CD8-positive, alpha-beta memory T cell (primary cell): ENCODE measurements at regions not wholly inside any gene's neighbourhood (a gene's known extent, or its start where the extent isn't known, plus 50 kb on each side); places are given as distances from the start of the nearest gene placed in this dataset.
"Not testable (repeated sequence)": the region's sequence is repeated elsewhere in the genome, so short reads cannot be mapped to it uniquely, and the experiment has no call there.

ENCODE experiments used
- CTCF ChIA-PET: fragments of 350-600 bp; sonication (Branson Sonifier 250); formaldehyde crosslinking; loops from one replicate; lab custom pipeline; 2021; ENCODE audit warnings: antibody characterized with exemption; lab: Charles Lee
- POLR2A ChIA-PET: fragments of 350-600 bp; sonication (Branson Sonifier 250); formaldehyde crosslinking; loops from one replicate; lab custom pipeline; 2021; ENCODE audit warnings: antibody characterized with exemption; lab: Charles Lee
- DNase-seq, 5 donors: peaks; one replicate each; pipeline versions ENCODE4 v3.0.0 to v3.0.0-alpha.2; 2020 to 2022; ENCODE audit warnings: mixed read lengths in 1 of 5
- H3K27ac ChIP-seq: one replicate; pipeline ENCODE4 v1.7.0; 2013; ENCODE audit warnings: low read depth, mild to moderate bottlenecking, low read length, moderate library complexity
- H3K27me3 ChIP-seq: 2 replicates; pipeline ENCODE4 v1.7.0; 2013; ENCODE audit warnings: low read length, mild to moderate bottlenecking; ENCODE audit not compliant: insufficient read depth, poor library complexity, severe bottlenecking
- H3K36me3 ChIP-seq: 2 replicates; pipeline ENCODE4 v1.7.0; 2013; ENCODE audit warnings: mild to moderate bottlenecking, low read length, moderate library complexity; ENCODE audit not compliant: insufficient read depth
- H3K4me1 ChIP-seq: 2 replicates; pipeline ENCODE4 v1.7.0; 2013; ENCODE audit warnings: mild to moderate bottlenecking, low read length, moderate library complexity; ENCODE audit not compliant: insufficient read depth
- H3K4me3 ChIP-seq: 2 replicates; pipeline ENCODE4 v1.7.0; 2013; ENCODE audit warnings: mild to moderate bottlenecking, low read length
- H3K9me3 ChIP-seq: 2 replicates; pipeline ENCODE4 v1.7.0; 2013; ENCODE audit warnings: mild to moderate bottlenecking, low read length
- H3K27ac Mint-ChIP-seq, 8 donors: one replicate each; pipeline ENCODE4 v1.8.0; 2020 to 2021; ENCODE audit warnings: mixed read lengths in 8 of 8, mild to moderate bottlenecking in 6 of 8, inconsistent platforms in 3 of 8, moderate library complexity in 3 of 8
- H3K27me3 Mint-ChIP-seq, 2 donors: one replicate each; pipeline ENCODE4 v1.8.0; 2020 to 2021; ENCODE audit warnings: mixed read lengths in 2 of 2, mild to moderate bottlenecking in 1 of 2, moderate library complexity in 1 of 2
- H3K36me3 Mint-ChIP-seq, 3 donors: one replicate each; pipeline ENCODE4 v1.8.0; 2020 to 2021; ENCODE audit warnings: mixed read lengths in 3 of 3, inconsistent platforms in 1 of 3, mild to moderate bottlenecking in 1 of 3
- H3K4me1 Mint-ChIP-seq, 3 donors: one replicate each; pipeline ENCODE4 v1.8.0; 2020 to 2021; ENCODE audit warnings: mixed read lengths in 3 of 3, inconsistent platforms in 1 of 3, mild to moderate bottlenecking in 1 of 3
- H3K4me3 Mint-ChIP-seq, 7 donors: one replicate each; pipeline ENCODE4 v1.8.0; 2020 to 2021; ENCODE audit warnings: mixed read lengths in 7 of 7, mild to moderate bottlenecking in 6 of 7, moderate library complexity in 4 of 7, inconsistent platforms in 2 of 7
- H3K9me3 Mint-ChIP-seq, 5 donors: one replicate each; pipeline ENCODE4 v1.8.0; 2020 to 2022; ENCODE audit warnings: mixed read lengths in 5 of 5, mild to moderate bottlenecking in 3 of 5, moderate library complexity in 2 of 5, inconsistent platforms in 1 of 5

GRCh38 chrY:7371026-7371425 is 459.5 kb upstream of the AMELY start:
- H3K27ac ChIP-seq, H3K4me1 Mint-ChIP-seq, H3K36me3 ChIP-seq, H3K27me3 ChIP-seq, H3K27me3 Mint-ChIP-seq, POLR2A ChIA-PET, H3K9me3 Mint-ChIP-seq, DNase-seq, H3K4me3 Mint-ChIP-seq, H3K27ac Mint-ChIP-seq, CTCF ChIA-PET, H3K4me3 ChIP-seq, H3K4me1 ChIP-seq, H3K9me3 ChIP-seq: not testable (repeated sequence)
- H3K36me3 Mint-ChIP-seq, result peaks cover 0 to 70% (median 0%) of the 10 kb centered on the region in 3 donors

- Mint-ChIP-seq H3K36me3 (peaks cover 0 to 88% (median 0%) of the 10 kb centered on the region in 3 donors), H3K4me3 (no peak overlapping the region), H3K9me3 (no peaks in the 10 kb centered on the region), H3K4me1 (peaks cover 0 to 19% (median 0%) of the 10 kb centered on the region in 3 donors), H3K27me3 (no peaks in the 10 kb centered on the region), H3K27ac (no peak overlapping the region)
- no peaks in the 10 kb centered on the region for H3K27me3 ChIP-seq
- H3K9me3 ChIP-seq, result no peaks in the 10 kb centered on the region
- H3K27ac ChIP-seq, result no peak overlapping the region
- H3K36me3 ChIP-seq, result peaks cover 5% of the 10 kb centered on the region
- H3K4me1 ChIP-seq, result no peaks in the 10 kb centered on the region
- no peak for DNase-seq
- ChIA-PET POLR2A (no interaction called here), CTCF (no interaction called here)
- H3K4me3 ChIP-seq, result no peak overlapping the region
These were observed 448.0 kb upstream of the AMELY start for GRCh38 chrY:7359520-7359919.

GRCh38 chrY:7358103-7358752 is 446.7 kb upstream of the AMELY start:
- Mint-ChIP-seq H3K4me3 (no peak overlapping the region), H3K4me1 (peaks cover 0 to 22% (median 0%) of the 10 kb centered on the region in 3 donors), H3K36me3 (peaks cover 0 to 82% (median 0%) of the 10 kb centered on the region in 3 donors), H3K9me3 (no peaks in the 10 kb centered on the region), H3K27ac (peak overlapping the region in 1 of 8 donors; percentile 36), H3K27me3 (no peaks in the 10 kb centered on the region)
- H3K27ac ChIP-seq, result no peak overlapping the region
- peaks cover 5% of the 10 kb centered on the region for H3K36me3 ChIP-seq
- CTCF ChIA-PET, result no interaction called here
- no peaks in the 10 kb centered on the region for H3K9me3 ChIP-seq
- no peaks in the 10 kb centered on the region for H3K4me1 ChIP-seq
- DNase-seq, result no peak
- no peaks in the 10 kb centered on the region for H3K27me3 ChIP-seq
- H3K4me3 ChIP-seq, result no peak overlapping the region
- POLR2A ChIA-PET, result interaction anchor here (0.5 kb wide), 1 partner anchor 80 kb away, joined by 4 read pairs; no protein-coding TSS in a partner anchor

- H3K9me3 ChIP-seq, DNase-seq, H3K27ac ChIP-seq, H3K4me3 Mint-ChIP-seq, H3K9me3 Mint-ChIP-seq, H3K36me3 ChIP-seq, CTCF ChIA-PET, POLR2A ChIA-PET, H3K4me1 ChIP-seq, H3K27me3 ChIP-seq, H3K4me3 ChIP-seq, H3K27ac Mint-ChIP-seq, H3K27me3 Mint-ChIP-seq: not testable (repeated sequence)
- Mint-ChIP-seq H3K4me1 (peaks cover 0 to 25% (median 0%) of the 10 kb centered on the region in 3 donors), H3K36me3 (peaks cover 0 to 78% (median 0%) of the 10 kb centered on the region in 3 donors)
These were observed 444.3 kb upstream of the AMELY start for GRCh38 chrY:7355891-7356290.

- Mint-ChIP-seq H3K4me3 (no peak overlapping the region), H3K27me3 (no peaks in the 10 kb centered on the region), H3K9me3 (no peaks in the 10 kb centered on the region), H3K36me3 (peaks cover 0 to 59% (median 0%) of the 10 kb centered on the region in 3 donors), H3K4me1 (peaks cover 0 to 27% (median 0%) of the 10 kb centered on the region in 3 donors), H3K27ac (peak overlapping the region in 1 of 8 donors; percentile 77)
- Histone ChIP-seq H3K9me3 (no peaks in the 10 kb centered on the region), H3K27me3 (no peaks in the 10 kb centered on the region), H3K4me1 (peaks cover 9% of the 10 kb centered on the region), H3K36me3 (peaks cover 6% of the 10 kb centered on the region), H3K27ac (no peak overlapping the region), H3K4me3 (no peak overlapping the region)
- ChIA-PET POLR2A (no interaction called here), CTCF (interaction anchor here (0.6 kb wide), 1 partner anchor 9 kb away, joined by 3 read pairs; no protein-coding TSS in a partner anchor)
- DNase-seq, result peak in 3 of 5 donors; percentile 14 to 61 (median 24)
These were observed 433.1 kb upstream of the AMELY start for GRCh38 chrY:7344661-7345060.

GRCh38 chrY:7343261-7343660 is 431.7 kb upstream of the AMELY start:
- Histone ChIP-seq H3K4me1 (peaks cover 22% of the 10 kb centered on the region), H3K9me3 (no peaks in the 10 kb centered on the region), H3K4me3 (no peak overlapping the region), H3K36me3 (peaks cover 6% of the 10 kb centered on the region), H3K27me3 (no peaks in the 10 kb centered on the region), H3K27ac (no peak overlapping the region)
- ChIA-PET CTCF (interaction anchor here (0.9 kb wide), 1 partner anchor 8 kb away, joined by 3 read pairs; no protein-coding TSS in a partner anchor), POLR2A (no interaction called here)
- peak overlapping the region in 2 of 8 donors; percentile 19 to 77 for H3K27ac Mint-ChIP-seq
- peaks cover 0 to 41% (median 0%) of the 10 kb centered on the region in 3 donors for H3K4me1 Mint-ChIP-seq
- no peaks in the 10 kb centered on the region for H3K27me3 Mint-ChIP-seq
- no peak overlapping the region for H3K4me3 Mint-ChIP-seq
- peaks cover 0 to 69% (median 0%) of the 10 kb centered on the region in 3 donors for H3K36me3 Mint-ChIP-seq
- DNase-seq, result no peak
- no peaks in the 10 kb centered on the region for H3K9me3 Mint-ChIP-seq

GRCh38 chrY:7342732-7343131 is 431.2 kb upstream of the AMELY start:
- H3K4me3 Mint-ChIP-seq, H3K9me3 ChIP-seq, H3K27ac ChIP-seq, POLR2A ChIA-PET, DNase-seq, H3K9me3 Mint-ChIP-seq, H3K27me3 Mint-ChIP-seq, H3K4me3 ChIP-seq, H3K27me3 ChIP-seq, H3K36me3 ChIP-seq: not testable (repeated sequence)
- CTCF ChIA-PET, result interaction anchor here (0.9 kb wide), 1 partner anchor 8 kb away, joined by 3 read pairs; no protein-coding TSS in a partner anchor
- H3K36me3 Mint-ChIP-seq, result peaks cover 0 to 69% (median 0%) of the 10 kb centered on the region in 3 donors
- peaks cover 0 to 46% (median 0%) of the 10 kb centered on the region in 3 donors for H3K4me1 Mint-ChIP-seq
- H3K27ac Mint-ChIP-seq, result peak overlapping the region in 2 of 8 donors; percentile 19 to 77
- peaks cover 27% of the 10 kb centered on the region for H3K4me1 ChIP-seq

- ChIA-PET CTCF (interaction anchor here (1.3 kb wide), 1 partner anchor 67 kb away, joined by 4 read pairs; no protein-coding TSS in a partner anchor), POLR2A (no interaction called here)
- Mint-ChIP-seq H3K36me3 (peaks cover 0 to 70% (median 0%) of the 10 kb centered on the region in 3 donors), H3K27ac (peak overlapping the region in 2 of 8 donors; percentile 77 to 88), H3K4me1 (peaks cover 0 to 67% (median 0%) of the 10 kb centered on the region in 3 donors), H3K27me3 (no peaks in the 10 kb centered on the region), H3K4me3 (peak overlapping the region in 2 of 7 donors; percentile 52 to 64), H3K9me3 (no peaks in the 10 kb centered on the region)
- Histone ChIP-seq H3K9me3 (no peaks in the 10 kb centered on the region), H3K4me1 (peaks cover 50% of the 10 kb centered on the region), H3K27ac (no peak overlapping the region), H3K27me3 (no peaks in the 10 kb centered on the region), H3K4me3 (peak overlapping the region; percentile 51), H3K36me3 (no peaks in the 10 kb centered on the region)
- peak in 1 of 5 donors; percentile 54 for DNase-seq
These were observed 428.0 kb upstream of the AMELY start for GRCh38 chrY:7339391-7340087.
